DND-41 (cell line): ENCODE measurements at regions not wholly inside any gene's neighbourhood (a gene's known extent, or its start where the extent isn't known, plus 50 kb on each side); places are given as distances from the start of the nearest gene placed in this dataset.

Source experiments
- ATAC-seq: fragments of 200-7000 bp; cut with Tn5 transposase; 3 replicates; pipeline ENCODE4 v1.9.1; 2021; ENCODE audit warnings: low read depth; ENCODE audit not compliant: insufficient read depth
- DNase-seq: peaks from one replicate; pipeline ENCODE4 v3.0.0-alpha.2; 2020
- H2AFZ ChIP-seq: 2 replicates; pipeline ENCODE4 v1.6.0; 2012; ENCODE audit warnings: low read depth, low read length
- H3K27ac ChIP-seq: 2 replicates; pipeline ENCODE4 v1.5.1; 2012; ENCODE audit warnings: low read length, inconsistent platforms
- H3K27me3 ChIP-seq: fragments of 200-600 bp; sonication (generic); 2 replicates; pipeline ENCODE4 v1.6.0; 2012; ENCODE audit warnings: low read length, mild to moderate bottlenecking, inconsistent platforms; ENCODE audit not compliant: insufficient read depth, poor library complexity
- H3K36me3 ChIP-seq: 2 replicates; pipeline ENCODE4 v1.5.1; 2012; ENCODE audit warnings: low read length, inconsistent platforms; ENCODE audit not compliant: insufficient read depth
- H3K4me1 ChIP-seq: 2 replicates; pipeline ENCODE4 v1.5.1; 2012; ENCODE audit warnings: mild to moderate bottlenecking, low read length; ENCODE audit not compliant: insufficient read depth
- H3K4me2 ChIP-seq: 2 replicates; pipeline ENCODE4 v1.6.0; 2012; ENCODE audit warnings: mild to moderate bottlenecking, moderate library complexity, low read length, inconsistent platforms; ENCODE audit not compliant: insufficient read depth
- H3K4me3 ChIP-seq, 2 experiments: fragments of 200-600 bp in 1 of 2; shearing (Covaris generic) in 1 of 2; 2 replicates each; pipeline ENCODE4 v1.5.1; 2012 to 2016; ENCODE audit warnings: inconsistent platforms in 2 of 2, low read length in 2 of 2, mild to moderate bottlenecking in 2 of 2, low read depth in 1 of 2, moderate library complexity in 1 of 2
- H3K79me2 ChIP-seq: 2 replicates; pipeline ENCODE4 v1.6.0; 2012; ENCODE audit warnings: low read length, inconsistent platforms; ENCODE audit not compliant: insufficient read depth
- H3K9ac ChIP-seq: 2 replicates; pipeline ENCODE4 v1.6.0; 2012; ENCODE audit warnings: low read depth, mild to moderate bottlenecking, inconsistent platforms, low read length, moderate library complexity
- H3K9me3 ChIP-seq: 2 replicates; pipeline ENCODE4 v1.5.1; 2012; ENCODE audit warnings: low read length, moderate library complexity, mild to moderate bottlenecking, inconsistent platforms; ENCODE audit not compliant: insufficient read depth, severe bottlenecking
- H4K20me1 ChIP-seq: 2 replicates; pipeline ENCODE4 v1.6.0; 2012; ENCODE audit warnings: low read length; ENCODE audit not compliant: insufficient read depth
- EZH2 ChIP-seq: IDR thresholded peaks from 3 replicates; pipeline ENCODE4 v1.6.1; 2012; ENCODE audit warnings: borderline replicate concordance, low read depth, mild to moderate bottlenecking, moderate library complexity, low read length, inconsistent platforms; ENCODE audit not compliant: severe bottlenecking
- TF ChIP-seq, protein P1 (sequence below): IDR thresholded peaks from 2 replicates; pipeline ENCODE4 v1.5.1; 2012; ENCODE audit warnings: borderline replicate concordance, low read length, moderate library complexity, mild to moderate bottlenecking; ENCODE audit not compliant: poor library complexity, severe bottlenecking; ENCODE audit errors: extremely low read depth

DNA sequence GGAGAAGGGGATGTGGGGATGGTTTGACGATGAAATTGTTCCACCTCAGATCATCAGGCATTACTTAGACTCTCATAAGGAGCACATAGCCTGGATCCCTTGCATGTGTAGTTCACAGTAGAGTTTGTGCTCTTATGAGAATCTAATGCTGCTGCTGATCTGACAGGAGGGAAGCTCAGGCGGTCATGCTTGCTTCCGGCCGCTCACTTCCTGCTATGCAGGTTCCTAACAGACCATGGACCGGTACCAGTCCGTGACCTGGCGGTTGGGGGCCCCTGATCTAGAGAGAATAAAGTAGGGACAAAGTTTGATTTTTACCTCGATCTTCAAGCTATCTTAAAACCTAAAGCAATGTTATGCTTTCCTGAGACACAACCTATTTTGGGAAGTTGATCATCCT is 373.8 kb upstream of the ARGLU1 start:
- no peak for DNase-seq
- no peaks in the 10 kb centered on the region for H3K9me3 ChIP-seq
- H3K27me3 ChIP-seq, result no peaks in the 10 kb centered on the region
- H3K4me2 ChIP-seq, result no peak overlapping the region
- no peak for ATAC-seq
- no peak overlapping the region for H3K27ac ChIP-seq
- TF ChIP-seq EZH2, result no peak
- TF ChIP-seq, protein P1, sequence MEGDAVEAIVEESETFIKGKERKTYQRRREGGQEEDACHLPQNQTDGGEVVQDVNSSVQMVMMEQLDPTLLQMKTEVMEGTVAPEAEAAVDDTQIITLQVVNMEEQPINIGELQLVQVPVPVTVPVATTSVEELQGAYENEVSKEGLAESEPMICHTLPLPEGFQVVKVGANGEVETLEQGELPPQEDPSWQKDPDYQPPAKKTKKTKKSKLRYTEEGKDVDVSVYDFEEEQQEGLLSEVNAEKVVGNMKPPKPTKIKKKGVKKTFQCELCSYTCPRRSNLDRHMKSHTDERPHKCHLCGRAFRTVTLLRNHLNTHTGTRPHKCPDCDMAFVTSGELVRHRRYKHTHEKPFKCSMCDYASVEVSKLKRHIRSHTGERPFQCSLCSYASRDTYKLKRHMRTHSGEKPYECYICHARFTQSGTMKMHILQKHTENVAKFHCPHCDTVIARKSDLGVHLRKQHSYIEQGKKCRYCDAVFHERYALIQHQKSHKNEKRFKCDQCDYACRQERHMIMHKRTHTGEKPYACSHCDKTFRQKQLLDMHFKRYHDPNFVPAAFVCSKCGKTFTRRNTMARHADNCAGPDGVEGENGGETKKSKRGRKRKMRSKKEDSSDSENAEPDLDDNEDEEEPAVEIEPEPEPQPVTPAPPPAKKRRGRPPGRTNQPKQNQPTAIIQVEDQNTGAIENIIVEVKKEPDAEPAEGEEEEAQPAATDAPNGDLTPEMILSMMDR, result no peak
- H3K4me1 ChIP-seq, result no peaks in the 10 kb centered on the region
- no peaks in the 10 kb centered on the region for H3K36me3 ChIP-seq
- no peaks in the 10 kb centered on the region for H3K79me2 ChIP-seq
- H4K20me1 ChIP-seq, result no peaks in the 10 kb centered on the region
- no peak overlapping the region for H3K4me3 ChIP-seq
- no peak overlapping the region for H2AFZ ChIP-seq
- H3K9ac ChIP-seq, result no peak overlapping the region

- Histone ChIP-seq H3K79me2 (no peaks in the 10 kb centered on the region), H3K4me2 (no peak overlapping the region), H3K27me3 (no peaks in the 10 kb centered on the region), H3K27ac (no peak overlapping the region), H3K4me1 (no peaks in the 10 kb centered on the region), H3K9ac (no peak overlapping the region), H3K9me3 (no peaks in the 10 kb centered on the region), H3K4me3 (no peak overlapping the region), H2AFZ (no peak overlapping the region), H4K20me1 (no peaks in the 10 kb centered on the region), H3K36me3 (no peaks in the 10 kb centered on the region)
- DNase-seq (no peak), ATAC-seq (no peak)
- TF ChIP-seq EZH2, result no peak
- TF ChIP-seq, protein P1, result no peak
Observed at GRCh38 chr13:106927421-106927820, 359.5 kb upstream of the ARGLU1 start.

DNA sequence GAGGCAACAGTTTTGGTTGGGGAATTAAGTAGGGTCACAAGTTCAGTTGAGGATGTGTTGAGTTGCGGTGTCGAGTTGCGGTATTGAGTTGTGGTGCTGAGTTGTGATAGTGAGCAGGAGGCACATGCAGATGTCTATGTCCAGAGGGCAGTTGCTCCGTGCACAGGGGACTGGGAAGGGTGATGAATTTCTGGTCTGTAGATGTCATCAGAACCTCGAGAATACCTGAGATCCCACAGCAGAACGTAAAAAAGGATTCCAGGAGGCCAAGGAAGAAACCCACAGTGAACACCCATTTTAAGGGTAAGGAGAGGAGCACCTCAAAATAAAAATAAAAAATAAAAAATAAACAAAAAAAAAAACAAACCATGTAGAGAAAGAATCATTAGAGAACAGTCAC is 354.4 kb upstream of the ARGLU1 start:
- Histone ChIP-seq H3K4me1 (no peaks in the 10 kb centered on the region), H3K79me2 (no peaks in the 10 kb centered on the region), H4K20me1 (no peaks in the 10 kb centered on the region), H3K9me3 (no peaks in the 10 kb centered on the region), H3K9ac (no peak overlapping the region), H3K36me3 (no peaks in the 10 kb centered on the region), H3K4me3 (no peak overlapping the region), H2AFZ (no peak overlapping the region), H3K27me3 (no peaks in the 10 kb centered on the region), H3K27ac (no peak overlapping the region), H3K4me2 (no peak overlapping the region)
- ATAC-seq (no peak), DNase-seq (no peak)
- TF ChIP-seq EZH2, result no peak
- TF ChIP-seq, protein P1, result no peak

DNA sequence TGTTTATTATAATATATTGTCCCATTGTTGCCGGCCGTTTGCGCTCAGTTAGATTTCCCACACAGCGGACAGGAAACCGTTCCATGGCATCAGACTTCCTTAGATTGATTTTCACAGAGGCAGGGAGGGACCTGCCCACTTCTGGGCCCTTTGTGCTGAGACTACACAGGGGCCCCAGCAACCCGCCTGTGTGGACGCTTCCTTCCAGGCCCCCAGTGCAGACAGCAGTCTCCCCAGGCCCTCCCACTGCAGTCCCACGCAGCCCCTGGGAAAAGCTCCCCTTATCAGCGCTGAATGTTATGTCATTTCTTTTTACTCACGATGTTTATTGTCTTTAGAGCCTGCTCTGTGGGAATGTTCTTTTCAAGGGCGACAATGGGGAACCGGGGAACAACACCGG is 351.7 kb upstream of the ARGLU1 start:
- H3K4me2 ChIP-seq, result no peak overlapping the region
- no peak overlapping the region for H2AFZ ChIP-seq
- no peaks in the 10 kb centered on the region for H3K4me1 ChIP-seq
- H3K79me2 ChIP-seq, result no peaks in the 10 kb centered on the region
- H3K9me3 ChIP-seq, result no peaks in the 10 kb centered on the region
- no peak overlapping the region for H3K9ac ChIP-seq
- ATAC-seq (no peak), DNase-seq (no peak)
- H3K36me3 ChIP-seq, result no peaks in the 10 kb centered on the region
- no peak overlapping the region for H3K4me3 ChIP-seq
- H3K27ac ChIP-seq, result no peak overlapping the region
- no peaks in the 10 kb centered on the region for H3K27me3 ChIP-seq
- TF ChIP-seq EZH2, result no peak
- TF ChIP-seq, protein P1, result no peak
- H4K20me1 ChIP-seq, result no peaks in the 10 kb centered on the region
